ENCODE measurements at regions not wholly inside any gene's neighbourhood (a gene's known extent, or its start where the extent isn't known, plus 50 kb on each side); places are given as distances from the start of the nearest gene placed in this dataset.
A peak's percentile ranks its signal among the peaks of the same experiment; 100 is the strongest.

- no peak overlapping the region for H4K91ac ChIP-seq (replicated peaks; ENCODE audit: insufficient read length, low read length)
- no peak overlapping the region for H2AK5ac ChIP-seq (ENCODE audit: low read depth, low read length)
- no peaks in the 10 kb centered on the region for H3K79me2 ChIP-seq (ENCODE audit: control insufficient read depth in 1 of 2, insufficient read depth in 2 of 2, low read length in 2 of 2)
- no peak overlapping the region for H2BK15ac ChIP-seq (ENCODE audit: low read length)
- 37% methylated on average over 2 of the region's 2 CpGs; no CpG with 5 or more reads in 1 of the 2 experiments for WGBS, 2 experiments (ENCODE audit: extremely low coverage in 1 of 2, insufficient coverage in 1 of 2, insufficient read length in 1 of 2, insufficient replicate concordance in 2 of 2, low coverage in 1 of 2, low lambda C conversion rate in 2 of 2, missing lambda C conversion rate in 1 of 2)
- no peak overlapping the region for H3K23ac ChIP-seq (ENCODE audit: insufficient read length)
- H3K27ac ChIP-seq (ENCODE audit: low read depth, low read length), result no peak overlapping the region
- H3K4me2 ChIP-seq (ENCODE audit: insufficient read depth in 1 of 2, low read depth in 2 of 2, low read length in 2 of 2), result no peak overlapping the region
- no peak overlapping the region for H4K8ac ChIP-seq (ENCODE audit: extremely low read depth, insufficient read depth, low read length)
- CTCF ChIA-PET (ENCODE audit: partially characterized antibody), result interaction anchor here (0.6 to 1.3 kb wide), 6 partner anchors 9 to 478 kb away, joined by 3 to 4 read pairs (median 4); no protein-coding TSS in a partner anchor
- H4K20me1 ChIP-seq (replicated peaks in 1 of 2; ENCODE audit: control insufficient read depth in 1 of 2, insufficient read depth in 2 of 2, low read length in 2 of 2), result no peaks in the 10 kb centered on the region
- H2BK20ac ChIP-seq (ENCODE audit: low read length), result no peak overlapping the region
- H3K4ac ChIP-seq (replicated peaks; ENCODE audit: insufficient read length, low read depth, low read length), result no peak overlapping the region
- no peak overlapping the region for H3K4me3 ChIP-seq (ENCODE audit: extremely low read depth in 1 of 4, insufficient read depth in 2 of 4, low read depth in 3 of 4, low read length in 4 of 4)
- no peaks in the 10 kb centered on the region for H3K4me1 ChIP-seq (replicated peaks in 1 of 4; ENCODE audit: control insufficient read depth in 3 of 4, insufficient read depth in 4 of 4, low read length in 3 of 4)
- H2BK12ac ChIP-seq (ENCODE audit: low read depth, low read length), result no peak overlapping the region
- no peaks in the 10 kb centered on the region for H3K27me3 ChIP-seq (replicated peaks in 1 of 4; ENCODE audit: control insufficient read depth in 3 of 4, extremely low read depth in 1 of 4, insufficient read depth in 3 of 4, low read length in 3 of 4)
- no peak overlapping the region for H3K9ac ChIP-seq (replicated peaks in 1 of 4; ENCODE audit: extremely low read depth in 1 of 4, low read depth in 3 of 4, low read length in 3 of 4)
- H3K9me3 ChIP-seq (ENCODE audit: insufficient read depth in 2 of 2, low read depth in 1 of 2, low read length in 1 of 2), result no peaks in the 10 kb centered on the region
- no peaks in the 10 kb centered on the region for H3K79me1 ChIP-seq (ENCODE audit: low read depth, low read length)
- H3K18ac ChIP-seq (ENCODE audit: extremely low read depth, low read length), result no peak overlapping the region
- H3K36me3 ChIP-seq (ENCODE audit: control insufficient read depth in 2 of 4, insufficient read depth in 4 of 4, low read length in 3 of 4), result no peaks in the 10 kb centered on the region
- peak in 1 of 3 experiments; percentile 16; a peak in 2 of 4 replicates for TF ChIP-seq CTCF (IDR thresholded peaks at IDR 0.05; ENCODE audit: control extremely low read depth in 1 of 3, insufficient read depth in 1 of 3, low read depth in 1 of 3, low read length in 3 of 3)
- no peak for TF ChIP-seq ASH2L (IDR thresholded peaks at IDR 0.05; ENCODE audit: low read length)
- peak in 1 of 2 experiments; percentile 30; a peak in 2 of 4 replicates for TF ChIP-seq RAD21 (IDR thresholded peaks at IDR 0.05 in 1 of 2, conservative IDR thresholded peaks at IDR 0.05 in 1 of 2; ENCODE audit: low read depth in 2 of 2, low read length in 2 of 2)
- no peak for TF ChIP-seq MAFK (IDR thresholded peaks at IDR 0.05; ENCODE audit: low read depth, low read length)
- no peak for TF ChIP-seq TAF7 (optimal IDR thresholded peaks at IDR 0.05; ENCODE audit: borderline replicate concordance, low read depth, low read length)
- TF ChIP-seq ATF3 (IDR thresholded peaks at IDR 0.05; ENCODE audit: insufficient read depth, low read depth, low read length), result no peak
- H2BK120ac ChIP-seq (replicated peaks; ENCODE audit: low read depth, low read length), result no peak overlapping the region
- POLR2A ChIA-PET (ENCODE audit: partially characterized antibody), result no interaction called here
- H3K14ac ChIP-seq (ENCODE audit: insufficient read length), result no peak overlapping the region
- DNase-seq (ENCODE audit: low read depth in 1 of 2, low spot score in 2 of 2) (no peak), FAIRE-seq (no peak)
- H2AFZ ChIP-seq (ENCODE audit: low read length), result no peak overlapping the region
- no peaks in the 10 kb centered on the region for H3K23me2 ChIP-seq (ENCODE audit: low read depth, low read length)
- no peak overlapping the region for H2BK5ac ChIP-seq (ENCODE audit: low read depth, low read length)
- no peak overlapping the region for H4K5ac ChIP-seq (ENCODE audit: insufficient read length, low read depth, low read length)
- no peak overlapping the region for H3K56ac ChIP-seq (replicated peaks; ENCODE audit: insufficient read length, low read depth, low read length)
Measured at GRCh38 chr6:62891065-62891647, 320.1 kb upstream of the FKBP1C start.
